Fibroblast of upper back skin (primary cell): ENCODE measurements at regions not wholly inside any gene's neighbourhood (a gene's known extent, or its start where the extent isn't known, plus 50 kb on each side); places are given as distances from the start of the nearest gene placed in this dataset.
"Not testable (repeated sequence)": the region's sequence is repeated elsewhere in the genome, so short reads cannot be mapped to it uniquely, and the experiment has no call there.

Experiments
- DNase-seq: peaks from one replicate; pipeline ENCODE4 v3.0.0-alpha.2; 2013

GRCh38 chr16:7278636-7279035 is 54.0 kb upstream of the RBFOX1 start:
- no peak for DNase-seq

GRCh38 chr16:7272567-7273158 is 60.0 kb upstream of the RBFOX1 start:
- DNase-seq, result no peak

GRCh38 chr16:7271486-7271885 is 61.2 kb upstream of the RBFOX1 start:
- DNase-seq, result peak; percentile 66

DNA sequence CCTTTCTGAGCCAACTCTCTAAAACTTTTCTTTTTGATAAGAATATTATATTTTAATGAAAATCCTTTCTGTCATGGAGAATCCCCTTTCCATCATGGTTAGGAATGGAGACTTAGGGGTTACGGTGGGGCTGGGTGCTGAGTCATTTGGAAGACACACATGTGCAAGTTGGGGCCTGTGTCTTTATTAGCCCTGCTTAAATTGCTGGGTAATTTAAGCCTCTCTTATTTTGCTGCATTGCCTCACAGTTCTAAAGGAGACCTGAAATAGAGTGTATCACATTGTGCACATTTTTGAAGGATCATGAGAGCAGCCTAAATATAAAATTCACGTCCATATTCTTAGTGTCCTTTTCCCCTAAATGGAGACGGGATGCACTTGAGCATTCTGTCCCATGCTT is 61.8 kb upstream of the RBFOX1 start:
- DNase-seq, result peak; percentile 23

- no peak for DNase-seq
Observed at GRCh38 chr16:7270006-7270405, 62.6 kb upstream of the RBFOX1 start.

DNA sequence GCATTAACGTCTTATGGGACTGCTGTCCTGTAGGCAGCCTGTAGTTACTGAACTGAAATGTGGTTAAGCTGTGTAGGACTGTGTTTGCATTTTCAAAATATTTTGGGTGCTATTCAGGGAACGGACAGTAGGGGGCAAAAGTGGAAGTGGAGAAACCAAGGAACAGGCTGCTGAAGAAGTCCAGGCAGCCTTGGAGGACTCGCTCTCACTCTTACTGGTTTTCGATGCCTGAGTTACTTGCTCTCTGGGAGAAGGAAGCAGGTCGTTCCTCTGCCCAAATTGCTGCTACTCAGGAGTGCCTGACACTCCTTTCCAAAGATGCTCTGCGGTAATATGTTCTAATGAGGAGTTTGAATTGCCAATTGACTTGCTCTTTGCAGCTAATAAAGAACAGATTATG is 64.5 kb upstream of the RBFOX1 start:
- DNase-seq, result peak; percentile 26

DNA sequence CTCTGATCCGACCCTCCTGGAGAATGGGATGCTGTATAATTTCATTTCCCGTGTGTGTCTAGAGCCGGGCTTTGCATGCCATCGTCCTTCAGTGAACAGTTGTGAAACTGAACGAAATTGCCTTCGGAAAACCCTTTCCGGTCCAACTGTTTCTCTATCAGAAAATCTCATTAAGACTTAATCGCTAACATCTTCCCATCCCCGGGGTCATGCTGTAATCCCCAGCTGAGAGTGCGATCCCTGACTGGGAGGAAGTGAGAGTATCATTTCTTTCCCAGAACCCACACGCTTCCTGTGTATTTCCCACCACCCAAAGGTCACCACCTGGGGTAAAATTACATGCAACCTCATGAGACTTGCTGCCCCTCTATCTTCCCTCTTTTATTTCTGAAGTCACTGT is 75.6 kb upstream of the RBFOX1 start:
- no peak for DNase-seq

GRCh38 chr16:7246578-7246977 is 86.1 kb upstream of the RBFOX1 start:
- no peak for DNase-seq

GRCh38 chr16:7239547-7239946 is 93.1 kb upstream of the RBFOX1 start:
- DNase-seq, result no peak

DNA sequence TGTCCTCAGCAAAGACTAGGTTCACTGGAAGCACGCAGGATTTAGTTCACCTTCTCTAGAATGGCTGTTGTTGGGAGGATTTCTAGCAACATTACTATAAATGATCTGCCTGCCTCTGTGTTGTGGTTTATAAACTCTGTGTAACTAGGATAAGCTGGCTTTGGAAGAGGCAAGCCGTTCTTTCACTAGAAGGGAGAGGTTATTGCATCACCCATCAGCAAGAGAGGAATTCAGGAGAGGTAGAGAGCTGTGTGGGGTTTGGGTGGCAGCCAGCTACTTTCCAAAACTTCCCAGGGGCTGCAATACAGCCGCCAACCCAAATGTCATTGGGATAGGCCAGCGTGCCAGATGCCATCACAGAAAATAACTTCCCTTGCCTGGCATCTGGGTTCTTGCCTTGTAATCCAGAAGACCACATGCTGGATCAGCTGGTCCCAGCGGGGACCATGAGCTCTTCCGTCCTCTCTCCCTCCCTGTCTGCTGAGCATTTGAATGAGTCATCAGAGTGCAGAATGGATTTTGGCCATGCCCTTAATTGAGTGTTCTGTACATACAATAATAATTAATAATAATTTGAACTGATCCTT is 95.7 kb upstream of the RBFOX1 start:
- DNase-seq, result no peak

- DNase-seq, result no peak
Observed at GRCh38 chr16:7233975-7234374, 98.7 kb upstream of the RBFOX1 start.

GRCh38 chr16:7231762-7232161 is 100.9 kb upstream of the RBFOX1 start:
- no peak for DNase-seq

DNA sequence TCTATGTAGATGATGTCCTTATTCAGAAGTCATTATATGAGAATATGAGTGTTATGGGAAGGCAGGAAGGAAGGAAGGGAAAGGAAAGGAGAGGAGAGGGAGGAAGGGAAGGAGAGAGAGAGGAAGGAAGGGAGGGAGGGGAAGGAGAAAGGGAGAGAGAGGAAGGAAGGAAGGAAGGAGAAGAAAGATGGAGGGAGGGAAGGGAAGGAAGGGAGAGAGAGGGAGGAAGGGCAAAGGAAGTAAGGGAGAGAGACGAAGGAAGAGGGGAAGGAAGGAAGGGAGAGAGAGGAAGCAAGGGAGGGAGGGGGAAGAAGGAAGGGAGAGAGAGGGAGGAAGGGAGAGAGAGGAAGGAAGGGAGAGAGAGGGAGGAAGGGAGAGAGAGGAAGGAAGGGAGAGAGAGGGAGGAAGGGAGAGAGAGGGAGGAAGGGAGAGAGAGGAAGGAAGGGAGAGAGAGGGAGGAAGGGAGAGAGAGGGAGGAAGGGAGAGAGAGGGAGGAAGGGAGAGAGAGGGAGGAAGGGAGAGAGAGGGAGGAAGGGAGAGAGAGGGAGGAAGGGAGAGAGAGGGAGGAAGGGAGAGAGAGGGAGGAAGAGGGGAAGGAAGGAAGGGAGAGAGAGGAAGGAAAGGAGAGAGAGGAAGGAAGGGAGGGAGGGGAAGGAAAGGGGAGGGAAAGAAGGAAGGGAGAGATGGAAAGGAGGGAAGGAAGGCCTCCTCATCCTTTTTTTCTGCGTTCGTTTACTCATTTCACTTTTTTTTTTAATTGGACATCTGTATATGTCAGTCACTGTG is 103.0 kb upstream of the RBFOX1 start:
- DNase-seq, result not testable (repeated sequence)

GRCh38 chr16:7227229-7227721 is 105.4 kb upstream of the RBFOX1 start:
- no peak for DNase-seq

DNA sequence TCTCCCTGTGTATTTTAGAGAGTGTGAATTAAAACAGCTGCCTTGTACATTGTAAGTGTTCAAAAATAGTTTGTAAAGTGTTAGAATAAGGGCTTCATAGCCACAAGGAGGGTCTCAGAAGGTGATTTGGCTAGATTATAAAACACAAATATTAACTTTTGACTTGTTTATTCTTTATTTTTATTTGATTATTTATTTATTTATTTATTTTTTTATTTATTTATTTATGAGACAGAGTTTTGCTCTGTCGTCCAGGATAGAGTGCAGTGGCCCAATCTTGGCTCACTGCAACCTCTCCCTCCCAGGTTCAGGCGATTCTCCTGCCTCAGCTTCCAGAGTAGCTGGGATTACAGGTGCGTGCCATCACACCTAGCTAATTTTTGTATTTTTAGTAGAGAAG is 111.5 kb upstream of the RBFOX1 start:
- no peak for DNase-seq

GRCh38 chr16:7218936-7219335 is 113.7 kb upstream of the RBFOX1 start:
- DNase-seq, result no peak

- no peak for DNase-seq
Observed at GRCh38 chr16:7217797-7218196, 114.8 kb upstream of the RBFOX1 start.

- DNase-seq, result no peak
Observed at GRCh38 chr16:7216719-7217118, 115.9 kb upstream of the RBFOX1 start.

DNA sequence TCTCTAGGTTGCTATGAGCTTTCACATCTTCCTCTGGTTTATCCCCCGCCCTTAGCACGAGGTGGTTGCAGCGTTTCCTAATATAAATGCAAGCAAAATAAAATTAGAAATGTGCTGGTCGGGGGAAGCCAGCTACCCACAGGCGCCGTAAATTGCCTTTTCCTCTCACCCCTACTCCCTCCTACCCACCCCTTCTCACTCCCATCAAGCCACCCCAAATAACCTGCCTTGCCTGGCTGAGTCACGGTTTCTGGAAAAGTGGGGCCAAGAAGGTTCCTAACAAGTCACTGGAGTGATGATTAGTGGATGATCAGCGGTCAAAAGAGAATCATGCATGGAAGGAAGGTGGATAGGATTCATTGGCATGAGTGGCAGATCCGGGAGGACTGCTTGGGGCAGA is 120.9 kb upstream of the RBFOX1 start:
- no peak for DNase-seq

- DNase-seq, result no peak
Observed at GRCh38 chr16:7209598-7209997, 123.0 kb upstream of the RBFOX1 start.

GRCh38 chr16:7206469-7206868 is 126.2 kb upstream of the RBFOX1 start:
- DNase-seq, result no peak

DNA sequence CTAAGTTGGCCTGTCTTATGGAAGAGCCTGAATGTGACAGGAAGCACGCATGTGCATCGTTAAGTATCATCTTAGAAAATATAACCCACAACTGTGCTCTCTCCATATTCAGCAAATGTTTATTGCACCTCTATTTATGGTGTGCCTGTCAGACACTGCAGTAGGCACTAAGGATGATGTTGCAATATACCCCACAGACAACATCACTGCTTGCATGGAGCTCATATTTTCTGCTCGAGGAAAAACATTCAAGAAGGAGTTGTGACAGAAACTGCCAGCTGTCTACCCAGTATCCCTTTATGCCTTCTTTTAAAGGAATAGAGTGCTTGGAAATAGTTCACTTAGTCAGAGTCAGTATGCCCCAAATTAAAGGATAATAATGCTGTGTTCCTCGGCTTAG is 132.3 kb upstream of the RBFOX1 start:
- DNase-seq, result no peak

GRCh38 chr16:7185689-7186088 is 147.0 kb upstream of the RBFOX1 start:
- DNase-seq, result no peak

DNA sequence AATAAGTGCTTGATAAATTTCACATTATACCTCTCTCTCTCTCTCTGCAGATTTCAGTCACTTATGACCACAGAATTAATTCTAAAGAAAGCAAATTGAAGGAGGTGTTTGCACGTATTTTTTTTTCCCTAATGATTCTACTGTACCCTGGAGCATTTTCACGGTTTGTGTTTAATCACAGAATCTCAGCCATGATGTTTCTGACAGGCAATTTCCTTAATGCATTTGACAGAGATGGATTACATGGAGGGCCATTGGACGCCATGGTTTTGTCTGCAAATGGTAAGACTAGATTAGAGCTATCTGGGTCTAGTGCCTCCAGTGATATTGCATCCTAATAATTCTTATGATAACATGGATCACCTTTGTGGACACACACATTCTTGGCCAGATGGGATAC is 147.5 kb upstream of the RBFOX1 start:
- DNase-seq, result no peak
